GDM1 (cell line): ENCODE measurements at regions not wholly inside any gene's neighbourhood (a gene's known extent, or its start where the extent isn't known, plus 50 kb on each side); places are given as distances from the start of the nearest gene placed in this dataset.

Experiments used
- DNase-seq: peaks from one replicate; lab custom pipeline; 2025; lab: John Stamatoyannopoulos, UW

- DNase-seq: no peak
Measured at GRCh38 chr21:28750565-28750964, 242.1 kb downstream of the LTN1 start.

GRCh38 chr21:28749536-28749935 is 243.1 kb downstream of the LTN1 start:
- DNase-seq: no peak

- DNase-seq: no peak
Measured at GRCh38 chr21:28747464-28747863, 245.2 kb downstream of the LTN1 start.

- DNase-seq: no peak
Measured at GRCh38 chr21:28746166-28746565, 246.5 kb downstream of the LTN1 start.

GRCh38 chr21:28745131-28746016 is 247.3 kb downstream of the LTN1 start:
- DNase-seq: peak; percentile 51

- DNase-seq: no peak
Measured at GRCh38 chr21:28743723-28744122, 249.0 kb downstream of the LTN1 start.

GRCh38 chr21:28742527-28742926 is 250.2 kb downstream of the LTN1 start:
- DNase-seq: no peak

GRCh38 chr21:28740125-28740524 is 252.6 kb downstream of the LTN1 start:
- DNase-seq: no peak

- no peak for DNase-seq
Measured at GRCh38 chr21:28738882-28739281, 253.8 kb downstream of the LTN1 start.

- no peak for DNase-seq
Measured at GRCh38 chr21:28738420-28738704, 254.3 kb downstream of the LTN1 start.

- no peak for DNase-seq
Measured at GRCh38 chr21:28737674-28738419, 254.8 kb downstream of the LTN1 start.

- DNase-seq: no peak
Measured at GRCh38 chr21:28734522-28735175, 258.0 kb downstream of the LTN1 start.

- no peak for DNase-seq
Measured at GRCh38 chr21:28731700-28732321, 260.9 kb downstream of the LTN1 start.

GRCh38 chr21:28729887-28730286 is 262.8 kb downstream of the LTN1 start:
- DNase-seq: no peak

GRCh38 chr21:28727809-28728208 is 264.9 kb downstream of the LTN1 start:
- DNase-seq: no peak

GRCh38 chr21:28725396-28725795 is 267.3 kb downstream of the LTN1 start:
- DNase-seq: no peak

GRCh38 chr21:28723646-28724045 is 269.0 kb downstream of the LTN1 start:
- DNase-seq: no peak

GRCh38 chr21:28719723-28720122 is 273.0 kb downstream of the LTN1 start:
- no peak for DNase-seq

GRCh38 chr21:28714777-28715464 is 277.8 kb downstream of the LTN1 start:
- no peak for DNase-seq

- DNase-seq: no peak
Measured at GRCh38 chr21:28712411-28712810, 280.3 kb downstream of the LTN1 start.

GRCh38 chr21:28705616-28706015 is 287.1 kb downstream of the LTN1 start:
- DNase-seq: no peak

- DNase-seq: no peak
Measured at GRCh38 chr21:28704746-28705145, 287.9 kb downstream of the LTN1 start.
